GM19467 (cell line): ENCODE measurements at regions not wholly inside any gene's neighbourhood (a gene's known extent, or its start where the extent isn't known, plus 50 kb on each side); places are given as distances from the start of the nearest gene placed in this dataset.

Experiments
- ATAC-seq: cut with Tn5 transposase; IDR thresholded peaks from one replicate; pipeline ENCODE4 v1.9.1; 2021; ENCODE audit warnings: mild to moderate bottlenecking, moderate library complexity; ENCODE audit not compliant: unreplicated experiment

GRCh38 chr2:235287375-235287733, 206.5 kb upstream of the AGAP1 start:
- ATAC-seq: no peak

GRCh38 chr2:235291461-235291860, 202.4 kb upstream of the AGAP1 start:
- ATAC-seq: no peak

GRCh38 chr2:235293061-235293460, 200.8 kb upstream of the AGAP1 start:
- ATAC-seq: no peak

- ATAC-seq: no peak
Measured at GRCh38 chr2:235295831-235296230, 198.0 kb upstream of the AGAP1 start.

- ATAC-seq: no peak
Measured at GRCh38 chr2:235300368-235301201, 193.3 kb upstream of the AGAP1 start.

GRCh38 chr2:235301202-235302076, 192.4 kb upstream of the AGAP1 start:
- ATAC-seq: no peak

GRCh38 chr2:235302263-235302662, 191.6 kb upstream of the AGAP1 start:
- no peak for ATAC-seq

- no peak for ATAC-seq
Measured at GRCh38 chr2:235303499-235304291, 190.1 kb upstream of the AGAP1 start.

GRCh38 chr2:235305678-235306077, 188.2 kb upstream of the AGAP1 start:
- no peak for ATAC-seq

- no peak for ATAC-seq
Measured at GRCh38 chr2:235311044-235311443, 182.8 kb upstream of the AGAP1 start.

- ATAC-seq: no peak
Measured at GRCh38 chr2:235312571-235312970, 181.3 kb upstream of the AGAP1 start.

- ATAC-seq: no peak
Measured at GRCh38 chr2:235314371-235314930, 179.4 kb upstream of the AGAP1 start.

- no peak for ATAC-seq
Measured at GRCh38 chr2:235319095-235319494, 174.7 kb upstream of the AGAP1 start.

- ATAC-seq: no peak
Measured at GRCh38 chr2:235320326-235320725, 173.5 kb upstream of the AGAP1 start.

- no peak for ATAC-seq
Measured at GRCh38 chr2:235324324-235324723, 169.5 kb upstream of the AGAP1 start.

- ATAC-seq: no peak
Measured at GRCh38 chr2:235325151-235325550, 168.7 kb upstream of the AGAP1 start.

- ATAC-seq: no peak
Measured at GRCh38 chr2:235328991-235329390, 164.9 kb upstream of the AGAP1 start.

- ATAC-seq: no peak
Measured at GRCh38 chr2:235330775-235331451, 162.9 kb upstream of the AGAP1 start.

GRCh38 chr2:235332240-235332890, 161.5 kb upstream of the AGAP1 start:
- no peak for ATAC-seq

- no peak for ATAC-seq
Measured at GRCh38 chr2:235333076-235333475, 160.8 kb upstream of the AGAP1 start.
